ENCODE measurements at regions not wholly inside any gene's neighbourhood (a gene's known extent, or its start where the extent isn't known, plus 50 kb on each side); places are given as distances from the start of the nearest gene placed in this dataset.

DNA sequence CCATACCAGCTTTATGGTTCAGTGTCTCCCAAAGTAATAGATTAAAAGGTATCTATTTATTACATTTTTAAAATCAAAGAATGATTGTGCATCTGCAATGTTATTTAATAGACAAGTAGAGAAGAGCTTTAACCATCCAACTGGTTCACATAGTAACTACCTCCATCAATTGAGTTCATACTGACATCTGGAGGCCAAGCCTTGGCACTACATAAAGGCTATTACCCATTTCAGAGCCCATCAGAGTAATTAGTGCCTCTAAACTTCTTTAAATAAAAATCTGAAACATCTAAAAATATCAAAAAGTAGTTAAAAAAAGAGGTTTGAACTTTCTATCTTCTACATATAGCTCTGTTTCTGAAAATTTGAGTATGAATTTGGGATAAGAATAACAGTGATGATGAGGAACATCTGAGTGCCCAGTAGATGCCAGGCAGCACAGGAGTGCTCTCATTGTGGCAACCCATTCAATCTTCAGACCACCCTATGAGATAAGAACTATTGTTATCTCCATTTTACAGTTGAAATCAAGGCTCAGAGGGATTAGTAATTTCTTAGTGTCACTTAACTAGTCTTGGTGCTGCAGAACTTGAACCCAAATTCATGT lies 132.9 kb upstream of the DAAM1 start:
- RAD21 ChIA-PET (ENCODE audit: low non-redundant PET in 1 of 2, low total read pairs in 2 of 2, uncharacterized antibody in 2 of 2, unreplicated experiment in 2 of 2), result interaction anchor here in 1 of 2 experiments (1.0 kb wide), 1 partner anchor 554 kb away, joined by 5 read pairs; no protein-coding TSS in a partner anchor

DNA sequence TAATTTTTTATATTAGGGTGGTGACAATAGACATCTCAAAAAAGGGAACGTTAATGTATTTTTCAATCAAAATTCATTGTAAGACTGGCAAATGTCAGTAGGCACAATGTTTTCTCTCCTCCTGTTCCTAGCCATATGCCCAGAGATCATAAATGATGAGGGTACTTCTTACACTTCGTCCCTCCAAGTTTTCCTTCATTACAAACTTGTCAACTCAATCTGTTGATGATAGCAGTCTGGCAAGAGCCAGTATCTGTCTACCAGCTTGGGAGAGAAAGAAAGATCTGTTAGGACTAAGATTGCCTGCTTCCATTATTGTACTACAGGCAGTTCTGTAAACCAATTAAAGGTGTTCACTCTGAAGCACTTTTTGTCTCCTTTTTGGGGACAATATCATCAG lies 130.9 kb upstream of the DAAM1 start:
- Histone ChIP-seq H3K9me2 (ENCODE audit: insufficient read depth) (no peaks in the 10 kb centered on the region), H3K9me3 (ENCODE audit: control insufficient read depth in 1 of 2, insufficient read depth in 1 of 2, low read depth in 1 of 2, low read length in 2 of 2) (no peaks in the 10 kb centered on the region), H3K4me2 (ENCODE audit: low read length) (no peak overlapping the region), H3K27ac (ENCODE audit: low read depth, low read length) (no peak overlapping the region), H3K79me2 (ENCODE audit: insufficient read depth, low read length) (no peaks in the 10 kb centered on the region), H2AFZ (ENCODE audit: low read depth, low read length, poor library complexity, severe bottlenecking) (no peak overlapping the region), H3K27me3 (ENCODE audit: insufficient read depth, low read length) (no peaks in the 10 kb centered on the region), H3K4me3 (replicated peaks in 1 of 2; ENCODE audit: low read depth in 1 of 2, low read length in 2 of 2) (no peak overlapping the region), H3K36me3 (ENCODE audit: control insufficient read depth in 1 of 2, insufficient read depth in 2 of 2, low read length in 2 of 2) (no peaks in the 10 kb centered on the region), H3K9ac (ENCODE audit: low read length) (no peak overlapping the region), H4K20me1 (ENCODE audit: insufficient read depth) (no peaks in the 10 kb centered on the region), H3K4me1 (ENCODE audit: control insufficient read depth in 1 of 2, insufficient read depth in 2 of 2, low read length in 2 of 2) (no peaks in the 10 kb centered on the region)
- intact Hi-C loops (cut with micrococcal nuclease), result no loop called here
- RAD21 ChIA-PET (ENCODE audit: low non-redundant PET in 1 of 2, low total read pairs in 2 of 2, uncharacterized antibody in 2 of 2, unreplicated experiment in 2 of 2), result no interaction called here
- CTCF ChIA-PET, result interaction anchor here (1.5 kb wide), 1 partner anchor 416 kb away, joined by 3 read pairs; no protein-coding TSS in a partner anchor
- DNase-seq (ENCODE audit: low read depth, low spot score), result no peak
- ATAC-seq, result no peak
- no TSS peak for BruUV-seq (replicated peaks)
- POLR2A ChIA-PET, result no interaction called here
- TF ChIP-seq ZFX (IDR thresholded peaks at IDR 0.05) (no peak), EZH2phosphoT487 (IDR thresholded peaks at IDR 0.05; ENCODE audit: borderline replicate concordance) (no peak), POLR2A (IDR thresholded peaks at IDR 0.05; ENCODE audit: borderline replicate concordance, extremely low read depth, insufficient read depth, insufficient read length) (no peak)
- TF ChIP-seq, protein P1, sequence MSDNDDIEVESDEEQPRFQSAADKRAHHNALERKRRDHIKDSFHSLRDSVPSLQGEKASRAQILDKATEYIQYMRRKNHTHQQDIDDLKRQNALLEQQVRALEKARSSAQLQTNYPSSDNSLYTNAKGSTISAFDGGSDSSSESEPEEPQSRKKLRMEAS (IDR thresholded peaks at IDR 0.05), result no peak
- TF ChIP-seq, protein P2, sequence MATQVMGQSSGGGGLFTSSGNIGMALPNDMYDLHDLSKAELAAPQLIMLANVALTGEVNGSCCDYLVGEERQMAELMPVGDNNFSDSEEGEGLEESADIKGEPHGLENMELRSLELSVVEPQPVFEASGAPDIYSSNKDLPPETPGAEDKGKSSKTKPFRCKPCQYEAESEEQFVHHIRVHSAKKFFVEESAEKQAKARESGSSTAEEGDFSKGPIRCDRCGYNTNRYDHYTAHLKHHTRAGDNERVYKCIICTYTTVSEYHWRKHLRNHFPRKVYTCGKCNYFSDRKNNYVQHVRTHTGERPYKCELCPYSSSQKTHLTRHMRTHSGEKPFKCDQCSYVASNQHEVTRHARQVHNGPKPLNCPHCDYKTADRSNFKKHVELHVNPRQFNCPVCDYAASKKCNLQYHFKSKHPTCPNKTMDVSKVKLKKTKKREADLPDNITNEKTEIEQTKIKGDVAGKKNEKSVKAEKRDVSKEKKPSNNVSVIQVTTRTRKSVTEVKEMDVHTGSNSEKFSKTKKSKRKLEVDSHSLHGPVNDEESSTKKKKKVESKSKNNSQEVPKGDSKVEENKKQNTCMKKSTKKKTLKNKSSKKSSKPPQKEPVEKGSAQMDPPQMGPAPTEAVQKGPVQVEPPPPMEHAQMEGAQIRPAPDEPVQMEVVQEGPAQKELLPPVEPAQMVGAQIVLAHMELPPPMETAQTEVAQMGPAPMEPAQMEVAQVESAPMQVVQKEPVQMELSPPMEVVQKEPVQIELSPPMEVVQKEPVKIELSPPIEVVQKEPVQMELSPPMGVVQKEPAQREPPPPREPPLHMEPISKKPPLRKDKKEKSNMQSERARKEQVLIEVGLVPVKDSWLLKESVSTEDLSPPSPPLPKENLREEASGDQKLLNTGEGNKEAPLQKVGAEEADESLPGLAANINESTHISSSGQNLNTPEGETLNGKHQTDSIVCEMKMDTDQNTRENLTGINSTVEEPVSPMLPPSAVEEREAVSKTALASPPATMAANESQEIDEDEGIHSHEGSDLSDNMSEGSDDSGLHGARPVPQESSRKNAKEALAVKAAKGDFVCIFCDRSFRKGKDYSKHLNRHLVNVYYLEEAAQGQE (IDR thresholded peaks at IDR 0.05; ENCODE audit: low read depth), result no peak

More for the DNA sequence above, 132.9 kb upstream of the DAAM1 start:
- Histone ChIP-seq H3K36me3 (ENCODE audit: control insufficient read depth in 1 of 2, insufficient read depth in 2 of 2, low read length in 2 of 2) (no peaks in the 10 kb centered on the region), H3K4me1 (ENCODE audit: control insufficient read depth in 1 of 2, insufficient read depth in 2 of 2, low read length in 2 of 2) (no peaks in the 10 kb centered on the region), H3K4me3 (replicated peaks in 1 of 2; ENCODE audit: low read depth in 1 of 2, low read length in 2 of 2) (no peak overlapping the region), H3K4me2 (ENCODE audit: low read length) (no peak overlapping the region), H3K79me2 (ENCODE audit: insufficient read depth, low read length) (no peaks in the 10 kb centered on the region), H3K27me3 (ENCODE audit: insufficient read depth, low read length) (no peaks in the 10 kb centered on the region), H2AFZ (ENCODE audit: low read depth, low read length, poor library complexity, severe bottlenecking) (no peak overlapping the region), H3K9me3 (ENCODE audit: control insufficient read depth in 1 of 2, insufficient read depth in 1 of 2, low read depth in 1 of 2, low read length in 2 of 2) (no peaks in the 10 kb centered on the region), H3K9me2 (ENCODE audit: insufficient read depth) (no peaks in the 10 kb centered on the region; the same call in 1 of the 2 replicates), H3K27ac (ENCODE audit: low read depth, low read length) (no peak overlapping the region), H4K20me1 (ENCODE audit: insufficient read depth) (no peaks in the 10 kb centered on the region), H3K9ac (ENCODE audit: low read length) (no peak overlapping the region)
- DNase-seq (ENCODE audit: low read depth, low spot score), result peak; percentile 13
- POLR2A ChIA-PET, result no interaction called here
- TF ChIP-seq RAD21 (IDR thresholded peaks at IDR 0.05; ENCODE audit: low read depth) (peak; percentile 77), ELF1 (IDR thresholded peaks at IDR 0.05; ENCODE audit: borderline replicate concordance, low read depth) (no peak)
- TF ChIP-seq, protein P3, sequence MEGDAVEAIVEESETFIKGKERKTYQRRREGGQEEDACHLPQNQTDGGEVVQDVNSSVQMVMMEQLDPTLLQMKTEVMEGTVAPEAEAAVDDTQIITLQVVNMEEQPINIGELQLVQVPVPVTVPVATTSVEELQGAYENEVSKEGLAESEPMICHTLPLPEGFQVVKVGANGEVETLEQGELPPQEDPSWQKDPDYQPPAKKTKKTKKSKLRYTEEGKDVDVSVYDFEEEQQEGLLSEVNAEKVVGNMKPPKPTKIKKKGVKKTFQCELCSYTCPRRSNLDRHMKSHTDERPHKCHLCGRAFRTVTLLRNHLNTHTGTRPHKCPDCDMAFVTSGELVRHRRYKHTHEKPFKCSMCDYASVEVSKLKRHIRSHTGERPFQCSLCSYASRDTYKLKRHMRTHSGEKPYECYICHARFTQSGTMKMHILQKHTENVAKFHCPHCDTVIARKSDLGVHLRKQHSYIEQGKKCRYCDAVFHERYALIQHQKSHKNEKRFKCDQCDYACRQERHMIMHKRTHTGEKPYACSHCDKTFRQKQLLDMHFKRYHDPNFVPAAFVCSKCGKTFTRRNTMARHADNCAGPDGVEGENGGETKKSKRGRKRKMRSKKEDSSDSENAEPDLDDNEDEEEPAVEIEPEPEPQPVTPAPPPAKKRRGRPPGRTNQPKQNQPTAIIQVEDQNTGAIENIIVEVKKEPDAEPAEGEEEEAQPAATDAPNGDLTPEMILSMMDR (IDR thresholded peaks at IDR 0.05 in 2 of 3, conservative IDR thresholded peaks at IDR 0.05 in 1 of 3; ENCODE audit: borderline replicate concordance in 1 of 3, insufficient read depth in 1 of 3, low read depth in 2 of 3, low read length in 2 of 3), result peak; percentile 49 to 76 (median 69); a peak in 5 of 6 replicates
- BruUV-seq (replicated peaks), result no TSS peak
- CTCF ChIA-PET, result interaction anchor here (0.9 to 1.3 kb wide), 7 partner anchors 30 to 947 kb away, joined by 3 to 16 read pairs (median 4); partner anchors contain the start of genes KIAA0586 and TIMM9
- ATAC-seq, result peak; percentile 95
- intact Hi-C loops (cut with micrococcal nuclease), result loop anchor here (1.0 to 2.0 kb wide), 2 partner anchors 27 to 554 kb away; no protein-coding TSS in a partner anchor
